ENCODE measurements at regions not wholly inside any gene's neighbourhood (a gene's known extent, or its start where the extent isn't known, plus 50 kb on each side); places are given as distances from the start of the nearest gene placed in this dataset.
"Not testable (repeated sequence)": the region's sequence is repeated elsewhere in the genome, so short reads cannot be mapped to it uniquely, and the experiment has no call there.

- H3K36me3 ChIP-seq (ENCODE audit: control insufficient read depth, low read length): no peaks in the 10 kb centered on the region
- H3K27me3 ChIP-seq (ENCODE audit: control insufficient read depth, low read length): peaks cover 23% of the 10 kb centered on the region
- no peak overlapping the region for H3K4me3 ChIP-seq (ENCODE audit: low read length)
- peaks cover 4% of the 10 kb centered on the region; the same call in 1 of the 2 replicates for H3K4me1 ChIP-seq (ENCODE audit: control insufficient read depth, low read length)
- no peaks in the 10 kb centered on the region for H4K20me1 ChIP-seq (ENCODE audit: control insufficient read depth, insufficient read depth, low read depth, low read length)
- no peak overlapping the region for H3K4me2 ChIP-seq (ENCODE audit: low read length)
- no peaks in the 10 kb centered on the region for H3K9me2 ChIP-seq (replicated peaks; ENCODE audit: control insufficient read depth, low read length)
- H3K27ac ChIP-seq (ENCODE audit: low read depth, low read length): no peak overlapping the region
- H3F3A ChIP-seq (ENCODE audit: control insufficient read depth, insufficient read depth): no peaks in the 10 kb centered on the region
- no peaks in the 10 kb centered on the region for H3K79me2 ChIP-seq (ENCODE audit: control insufficient read depth, low read length)
- no peaks in the 10 kb centered on the region for H3K9me3 ChIP-seq (ENCODE audit: control insufficient read depth, insufficient read depth, low read length)
- no peak for TF ChIP-seq EZH2phosphoT487 (IDR thresholded peaks at IDR 0.05; ENCODE audit: borderline replicate concordance, low read length)
- TF ChIP-seq CTCF (IDR thresholded peaks at IDR 0.05; ENCODE audit: low read depth, low read length, poor library complexity, severe bottlenecking): no peak
These were observed 64.3 kb upstream of the CEACAM21 start for GRCh38 chr19:41511628-41512027.

- Histone ChIP-seq H3K4me2 (ENCODE audit: low read length) (no peak overlapping the region), H3K27me3 (ENCODE audit: control insufficient read depth, low read length) (peaks cover 47% of the 10 kb centered on the region), H4K20me1 (ENCODE audit: control insufficient read depth, insufficient read depth, low read depth, low read length) (no peaks in the 10 kb centered on the region), H3K79me2 (ENCODE audit: control insufficient read depth, low read length) (no peaks in the 10 kb centered on the region), H3K36me3 (ENCODE audit: control insufficient read depth, low read length) (no peaks in the 10 kb centered on the region), H3K9me2 (replicated peaks; ENCODE audit: control insufficient read depth, low read length) (no peaks in the 10 kb centered on the region), H3K27ac (ENCODE audit: low read depth, low read length) (no peak overlapping the region), H3K9me3 (ENCODE audit: control insufficient read depth, insufficient read depth, low read length) (no peaks in the 10 kb centered on the region), H3K4me3 (ENCODE audit: low read length) (no peak overlapping the region), H3F3A (ENCODE audit: control insufficient read depth, insufficient read depth) (no peaks in the 10 kb centered on the region), H3K4me1 (ENCODE audit: control insufficient read depth, low read length) (peaks cover 4% of the 10 kb centered on the region; the same call in 1 of the 2 replicates)
- no peak for TF ChIP-seq CTCF (IDR thresholded peaks at IDR 0.05; ENCODE audit: low read depth, low read length, poor library complexity, severe bottlenecking)
- TF ChIP-seq EZH2phosphoT487 (IDR thresholded peaks at IDR 0.05; ENCODE audit: borderline replicate concordance, low read length): no peak
These were observed 60.8 kb upstream of the CEACAM21 start for GRCh38 chr19:41515015-41515652.

GRCh38 chr19:41516292-41517171 lies 59.4 kb upstream of the CEACAM21 start:
- Histone ChIP-seq H3K4me1 (ENCODE audit: control insufficient read depth, low read length) (peaks cover 10% of the 10 kb centered on the region), H3K27me3 (ENCODE audit: control insufficient read depth, low read length) (peaks cover 59% of the 10 kb centered on the region)
- not testable (repeated sequence) for H3K9me3 ChIP-seq (ENCODE audit: control insufficient read depth, insufficient read depth, low read length); H4K20me1 ChIP-seq (ENCODE audit: control insufficient read depth, insufficient read depth, low read depth, low read length); H3K9me2 ChIP-seq (replicated peaks; ENCODE audit: control insufficient read depth, low read length); H3K27ac ChIP-seq (ENCODE audit: low read depth, low read length); H3K4me2 ChIP-seq (ENCODE audit: low read length); H3K4me3 ChIP-seq (ENCODE audit: low read length); H3F3A ChIP-seq (ENCODE audit: control insufficient read depth, insufficient read depth); H3K36me3 ChIP-seq (ENCODE audit: control insufficient read depth, low read length); H3K79me2 ChIP-seq (ENCODE audit: control insufficient read depth, low read length)
- TF ChIP-seq CTCF (IDR thresholded peaks at IDR 0.05; ENCODE audit: low read depth, low read length, poor library complexity, severe bottlenecking): peak; percentile 38
